ENCODE measurements at regions not wholly inside any gene's neighbourhood (a gene's known extent, or its start where the extent isn't known, plus 50 kb on each side); places are given as distances from the start of the nearest gene placed in this dataset.

GRCh38 chr2:160967523-160967922 lies 192.7 kb upstream of the TANK start:
- no peaks in the 10 kb centered on the region for H3K27me3 ChIP-seq (ENCODE audit: control insufficient read depth, insufficient read depth, low read length)
- H3K4me3 ChIP-seq (ENCODE audit: low read depth in 2 of 2, low read length in 2 of 2), result no peak overlapping the region
- in situ Hi-C loops (cut with HindIII; ENCODE audit: low pct_unique_long_range_greater_than_20kb, low sequenced_read_pairs), result no loop called here
- POLR2A ChIA-PET, result no interaction called here
- H3K27ac ChIP-seq (ENCODE audit: low read length), result no peak overlapping the region
- DNase-seq (ENCODE audit: low read depth, low spot score) (no peak), ATAC-seq (no peak)
- CTCF ChIA-PET, result no interaction called here
- no peaks in the 10 kb centered on the region for H3K36me3 ChIP-seq (ENCODE audit: control insufficient read depth, insufficient read depth, low read length)
- TF ChIP-seq SIN3A (IDR thresholded peaks at IDR 0.05; ENCODE audit: borderline replicate concordance, insufficient read depth, low read depth, low read length) (no peak), TCF7L2 (IDR thresholded peaks at IDR 0.05; ENCODE audit: low read depth, low read length) (no peak), REST (IDR thresholded peaks at IDR 0.05; ENCODE audit: insufficient read depth in 1 of 2, low read depth in 2 of 2, low read length in 1 of 2) (no peak), POLR2AphosphoS5 (IDR thresholded peaks at IDR 0.05; ENCODE audit: low read depth, low read length) (no peak), CTCF (IDR thresholded peaks at IDR 0.05) (no peak)
- H3K4me1 ChIP-seq (ENCODE audit: control insufficient read depth, insufficient read depth, low read length), result peaks cover 4% of the 10 kb centered on the region
- BruUV-seq (replicated peaks), result no TSS peak
- intact Hi-C loops (cut with micrococcal nuclease; ENCODE audit: unreplicated experiment), result no loop called here
- H3K9me3 ChIP-seq (ENCODE audit: control insufficient read depth, insufficient read depth, low read depth, low read length), result no peaks in the 10 kb centered on the region

- DNase-seq (ENCODE audit: low read depth, low spot score) (no peak), ATAC-seq (no peak)
- Histone ChIP-seq H3K27me3 (ENCODE audit: control insufficient read depth, insufficient read depth, low read length) (no peaks in the 10 kb centered on the region), H3K4me1 (ENCODE audit: control insufficient read depth, insufficient read depth, low read length) (peaks cover 4% of the 10 kb centered on the region), H3K4me3 (ENCODE audit: low read depth in 2 of 2, low read length in 2 of 2) (no peak overlapping the region), H3K36me3 (ENCODE audit: control insufficient read depth, insufficient read depth, low read length) (no peaks in the 10 kb centered on the region), H3K9me3 (ENCODE audit: control insufficient read depth, insufficient read depth, low read depth, low read length) (no peaks in the 10 kb centered on the region), H3K27ac (ENCODE audit: low read length) (no peak overlapping the region)
- TF ChIP-seq REST (IDR thresholded peaks at IDR 0.05; ENCODE audit: insufficient read depth in 1 of 2, low read depth in 2 of 2, low read length in 1 of 2) (no peak), POLR2AphosphoS5 (IDR thresholded peaks at IDR 0.05; ENCODE audit: low read depth, low read length) (no peak), SIN3A (IDR thresholded peaks at IDR 0.05; ENCODE audit: borderline replicate concordance, insufficient read depth, low read depth, low read length) (no peak), TCF7L2 (IDR thresholded peaks at IDR 0.05; ENCODE audit: low read depth, low read length) (no peak), CTCF (IDR thresholded peaks at IDR 0.05) (no peak)
- intact Hi-C loops (cut with micrococcal nuclease; ENCODE audit: unreplicated experiment) (no loop called here), in situ Hi-C loops (cut with HindIII; ENCODE audit: low pct_unique_long_range_greater_than_20kb, low sequenced_read_pairs) (no loop called here)
- no TSS peak for BruUV-seq (replicated peaks)
- ChIA-PET POLR2A (no interaction called here), CTCF (no interaction called here)
Measured at GRCh38 chr2:160968183-160968582, 192.0 kb upstream of the TANK start.

Measured in Panc1 (cell line).